Amniotic stem cell (primary cell): ENCODE measurements at regions not wholly inside any gene's neighbourhood (a gene's known extent, or its start where the extent isn't known, plus 50 kb on each side); places are given as distances from the start of the nearest gene placed in this dataset.

ENCODE experiments used
- DNase-seq: peaks from one replicate; lab custom pipeline; 2025; lab: John Stamatoyannopoulos, UW

DNA sequence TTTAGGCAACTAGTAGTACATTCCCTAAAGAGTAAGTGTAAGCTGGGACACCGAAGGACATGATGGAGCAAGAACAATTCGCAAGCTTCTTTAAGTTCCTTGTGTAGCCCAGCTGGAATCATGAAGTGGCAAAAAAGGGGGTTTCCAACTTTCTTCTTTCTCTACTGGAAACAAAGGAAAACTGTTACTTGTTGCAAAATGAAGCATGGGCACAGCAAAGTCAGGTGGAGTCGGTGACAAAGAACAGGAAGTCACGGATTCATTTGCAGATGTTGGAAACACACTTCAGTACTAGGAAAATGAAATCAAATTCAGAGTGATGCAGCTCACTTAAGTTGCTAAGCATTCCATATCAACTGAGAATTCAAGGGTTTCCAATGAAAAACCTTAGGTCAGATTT, 706.9 kb upstream of the STXBP6 start:
- DNase-seq, result no peak

DNA sequence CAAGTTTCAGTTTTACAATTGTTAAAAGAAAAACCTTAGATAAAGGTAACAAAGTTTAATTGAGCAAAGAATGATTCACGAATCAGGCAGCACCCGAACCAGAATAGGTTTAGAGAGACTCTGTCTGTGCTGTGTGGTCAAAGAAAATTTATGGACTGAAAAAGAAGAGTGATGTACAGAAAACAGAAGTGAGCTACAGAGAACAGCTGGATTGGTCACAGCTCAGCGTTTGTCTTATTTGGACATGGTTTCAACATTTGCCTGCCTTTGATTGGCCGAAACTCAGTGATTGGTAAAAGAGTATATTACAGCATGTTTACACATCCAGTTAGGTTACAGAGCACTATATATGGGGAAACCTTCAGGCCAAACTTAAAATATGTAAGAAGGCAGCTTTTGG, 703.2 kb upstream of the STXBP6 start:
- no peak for DNase-seq

DNA sequence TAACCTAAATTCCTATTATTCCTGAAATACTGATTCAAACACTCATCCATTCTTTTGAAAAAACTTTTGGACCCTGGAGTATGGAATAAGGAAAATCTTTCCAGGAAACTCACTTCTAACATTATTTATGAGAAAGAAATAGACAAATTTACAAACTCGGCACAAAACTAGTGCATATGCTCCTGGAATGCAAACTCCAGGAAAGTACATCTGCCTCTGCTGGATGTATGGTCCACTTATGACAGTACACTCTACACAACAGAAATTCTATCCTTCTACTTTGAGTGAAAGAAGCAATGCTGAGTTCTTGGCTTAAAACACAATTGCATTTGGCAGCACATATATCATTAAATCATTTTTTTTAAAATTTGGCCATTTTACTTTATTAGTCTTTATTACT, 700.5 kb upstream of the STXBP6 start:
- no peak for DNase-seq
